ENCODE measurements at regions not wholly inside any gene's neighbourhood (a gene's known extent, or its start where the extent isn't known, plus 50 kb on each side); places are given as distances from the start of the nearest gene placed in this dataset.

GRCh38 chr12:82057770-82058169 is 298.6 kb upstream of the PPFIA2 start:
- Histone ChIP-seq H3K79me2 (ENCODE audit: insufficient read depth) (no peaks in the 10 kb centered on the region), H3K9me3 (no peaks in the 10 kb centered on the region), H3K9me2 (no peaks in the 10 kb centered on the region), H3F3A (replicated peaks; ENCODE audit: insufficient read depth) (no peaks in the 10 kb centered on the region), H3K4me1 (ENCODE audit: control insufficient read depth in 1 of 2, insufficient read depth in 2 of 2, low read depth in 1 of 2, low read length in 1 of 2) (no peaks in the 10 kb centered on the region), H3K27ac (ENCODE audit: low read depth in 2 of 2, low read length in 1 of 2) (no peak overlapping the region), H4K20me1 (ENCODE audit: insufficient read depth) (no peaks in the 10 kb centered on the region), H3K4me3 (ENCODE audit: low read depth in 2 of 2, low read length in 1 of 2) (no peak overlapping the region), H2AFZ (ENCODE audit: low read depth) (no peak overlapping the region), H3K27me3 (ENCODE audit: insufficient read depth) (no peaks in the 10 kb centered on the region), H3K36me3 (replicated peaks in 1 of 2; ENCODE audit: control insufficient read depth in 1 of 2, insufficient read depth in 2 of 2, low read length in 1 of 2) (no peaks in the 10 kb centered on the region), H3K4me2 (no peak overlapping the region), H3K9ac (no peak overlapping the region)
- DNase-seq = no peak
- POLR2A ChIA-PET = no interaction called here
- TF ChIP-seq FOXJ3 (CRISPR knock-in tag; IDR thresholded peaks at IDR 0.05) (no peak), NFIC (IDR thresholded peaks at IDR 0.05; ENCODE audit: borderline replicate concordance) (no peak), TEAD4 (IDR thresholded peaks at IDR 0.05; ENCODE audit: borderline replicate concordance, insufficient read depth) (no peak), REST (IDR thresholded peaks at IDR 0.05; ENCODE audit: low read depth, low read length) (no peak), SIN3A (IDR thresholded peaks at IDR 0.05; ENCODE audit: borderline replicate concordance, low read depth, low read length) (no peak), PBX3 (IDR thresholded peaks at IDR 0.05) (no peak)
- 3% methylated on average over 2 of the region's 2 CpGs for WGBS (ENCODE audit: low lambda C conversion rate)
- CTCF ChIA-PET = interaction anchor here (1.6 kb wide), 1 partner anchor 17 kb away, joined by 4 read pairs; no protein-coding TSS in a partner anchor

GRCh38 chr12:82055391-82055790 is 296.2 kb upstream of the PPFIA2 start:
- H2AFZ ChIP-seq (ENCODE audit: low read depth) = no peak overlapping the region
- H4K20me1 ChIP-seq (ENCODE audit: insufficient read depth) = no peaks in the 10 kb centered on the region
- H3K4me1 ChIP-seq (ENCODE audit: control insufficient read depth in 1 of 2, insufficient read depth in 2 of 2, low read depth in 1 of 2, low read length in 1 of 2) = no peaks in the 10 kb centered on the region
- H3K27ac ChIP-seq (ENCODE audit: low read depth in 2 of 2, low read length in 1 of 2) = no peak overlapping the region
- no peaks in the 10 kb centered on the region for H3K79me2 ChIP-seq (ENCODE audit: insufficient read depth)
- ChIA-PET CTCF (interaction anchor here (0.6 kb wide), 1 partner anchor 16 kb away, joined by 3 read pairs; no protein-coding TSS in a partner anchor), POLR2A (no interaction called here)
- WGBS (ENCODE audit: low lambda C conversion rate) = 0% methylated on average over 1 of the region's 1 CpG
- no peaks in the 10 kb centered on the region for H3K9me3 ChIP-seq
- H3K4me3 ChIP-seq (ENCODE audit: low read depth in 2 of 2, low read length in 1 of 2) = no peak overlapping the region
- no peaks in the 10 kb centered on the region for H3F3A ChIP-seq (replicated peaks; ENCODE audit: insufficient read depth)
- H3K4me2 ChIP-seq = no peak overlapping the region
- H3K9me2 ChIP-seq = no peaks in the 10 kb centered on the region
- no peak for DNase-seq
- H3K27me3 ChIP-seq (ENCODE audit: insufficient read depth) = no peaks in the 10 kb centered on the region
- H3K36me3 ChIP-seq (replicated peaks in 1 of 2; ENCODE audit: control insufficient read depth in 1 of 2, insufficient read depth in 2 of 2, low read length in 1 of 2) = no peaks in the 10 kb centered on the region
- H3K9ac ChIP-seq = no peak overlapping the region
- TF ChIP-seq SIN3A (IDR thresholded peaks at IDR 0.05; ENCODE audit: borderline replicate concordance, low read depth, low read length) (no peak), NRF1 (IDR thresholded peaks at IDR 0.05; ENCODE audit: low read depth, low read length) (no peak), MAX (IDR thresholded peaks at IDR 0.05; ENCODE audit: low read depth) (no peak), GATA2 (CRISPR knock-in tag; IDR thresholded peaks at IDR 0.05) (no peak), REST (IDR thresholded peaks at IDR 0.05; ENCODE audit: low read depth, low read length) (no peak), ELF1 (IDR thresholded peaks at IDR 0.05) (no peak), JUND (IDR thresholded peaks at IDR 0.05) (no peak), SMC3 (IDR thresholded peaks at IDR 0.05; ENCODE audit: low read depth, low read length) (no peak), CTCF (IDR thresholded peaks at IDR 0.05) (no peak), IRF3 (IDR thresholded peaks at IDR 0.05; ENCODE audit: low read depth, low read length) (no peak), TEAD4 (IDR thresholded peaks at IDR 0.05; ENCODE audit: borderline replicate concordance, insufficient read depth) (no peak)
